ENCODE measurements at regions not wholly inside any gene's neighbourhood (a gene's known extent, or its start where the extent isn't known, plus 50 kb on each side); places are given as distances from the start of the nearest gene placed in this dataset.

GRCh38 chr7:127512663-127513062 is 72.7 kb downstream of the GCC1 start:
- in situ Hi-C loops (cut with HindIII; ENCODE audit: low pct_ligation_motif_present, low sequenced_read_pairs) = no loop called here
- Histone ChIP-seq H3K4me3 (ENCODE audit: low read depth, low read length) (no peak overlapping the region), H3K27ac (no peak overlapping the region), H3K27me3 (replicated peaks) (no peaks in the 10 kb centered on the region), H3K36me3 (replicated peaks) (no peaks in the 10 kb centered on the region)
- no peak for TF ChIP-seq CTCF (IDR thresholded peaks at IDR 0.05; ENCODE audit: low read depth, low read length, missing control alignments)
- DNase-seq = no peak

GRCh38 chr7:127504715-127505114 is 80.7 kb downstream of the GCC1 start:
- peak; percentile 71 for TF ChIP-seq CTCF (IDR thresholded peaks at IDR 0.05; ENCODE audit: low read depth, low read length, missing control alignments)
- no peaks in the 10 kb centered on the region for H3K36me3 ChIP-seq (replicated peaks)
- no peak for DNase-seq
- no peaks in the 10 kb centered on the region for H3K27me3 ChIP-seq (replicated peaks)
- H3K4me3 ChIP-seq (ENCODE audit: low read depth, low read length) = no peak overlapping the region
- in situ Hi-C loops (cut with HindIII; ENCODE audit: low pct_ligation_motif_present, low sequenced_read_pairs) = no loop called here
- no peak overlapping the region for H3K27ac ChIP-seq

- in situ Hi-C loops (cut with HindIII; ENCODE audit: low pct_ligation_motif_present, low sequenced_read_pairs) = no loop called here
- H3K27ac ChIP-seq = no peak overlapping the region
- H3K27me3 ChIP-seq (replicated peaks) = no peaks in the 10 kb centered on the region
- no peak for DNase-seq
- H3K4me3 ChIP-seq (ENCODE audit: low read depth, low read length) = no peak overlapping the region
- H3K36me3 ChIP-seq (replicated peaks) = no peaks in the 10 kb centered on the region
- TF ChIP-seq CTCF (IDR thresholded peaks at IDR 0.05; ENCODE audit: low read depth, low read length, missing control alignments) = no peak
Measured at GRCh38 chr7:127501817-127502216, 83.6 kb downstream of the GCC1 start.

- in situ Hi-C loops (cut with HindIII; ENCODE audit: low pct_ligation_motif_present, low sequenced_read_pairs) = no loop called here
- no peak overlapping the region for H3K27ac ChIP-seq
- H3K4me3 ChIP-seq (ENCODE audit: low read depth, low read length) = no peak overlapping the region
- TF ChIP-seq CTCF (IDR thresholded peaks at IDR 0.05; ENCODE audit: low read depth, low read length, missing control alignments) = no peak
- no peaks in the 10 kb centered on the region for H3K36me3 ChIP-seq (replicated peaks)
- no peaks in the 10 kb centered on the region for H3K27me3 ChIP-seq (replicated peaks)
- DNase-seq = no peak
Measured at GRCh38 chr7:127487381-127487780, 94.9 kb upstream of the ZNF800 start.

- in situ Hi-C loops (cut with HindIII; ENCODE audit: low pct_ligation_motif_present, low sequenced_read_pairs) = no loop called here
- Histone ChIP-seq H3K36me3 (replicated peaks) (no peaks in the 10 kb centered on the region), H3K27me3 (replicated peaks) (no peaks in the 10 kb centered on the region), H3K27ac (no peak overlapping the region), H3K4me3 (ENCODE audit: low read depth, low read length) (no peak overlapping the region)
- TF ChIP-seq CTCF (IDR thresholded peaks at IDR 0.05; ENCODE audit: low read depth, low read length, missing control alignments) = peak; percentile 43
- no peak for DNase-seq
Measured at GRCh38 chr7:127486654-127487053, 94.1 kb upstream of the ZNF800 start.

- in situ Hi-C loops (cut with HindIII; ENCODE audit: low pct_ligation_motif_present, low sequenced_read_pairs) = no loop called here
- Histone ChIP-seq H3K27ac (no peak overlapping the region), H3K4me3 (ENCODE audit: low read depth, low read length) (no peak overlapping the region), H3K36me3 (replicated peaks) (no peaks in the 10 kb centered on the region), H3K27me3 (replicated peaks) (no peaks in the 10 kb centered on the region)
- no peak for TF ChIP-seq CTCF (IDR thresholded peaks at IDR 0.05; ENCODE audit: low read depth, low read length, missing control alignments)
- DNase-seq = no peak
Measured at GRCh38 chr7:127485482-127485881, 93.0 kb upstream of the ZNF800 start.

Data from brain microvascular endothelial cell (primary cell).